HUES6 (cell line): ENCODE measurements at regions not wholly inside any gene's neighbourhood (a gene's known extent, or its start where the extent isn't known, plus 50 kb on each side); places are given as distances from the start of the nearest gene placed in this dataset.

Source experiments
- H3K27ac ChIP-seq: 2 replicates; pipeline ENCODE4 v1.7.0; 2013; ENCODE audit warnings: low read depth, mild to moderate bottlenecking, low read length, inconsistent platforms
- H3K27me3 ChIP-seq: 2 replicates; pipeline ENCODE4 v1.6.1; 2013; ENCODE audit warnings: low read length; ENCODE audit not compliant: control insufficient read depth, insufficient read depth
- H3K36me3 ChIP-seq: 2 replicates; pipeline ENCODE4 v1.6.1; 2013; ENCODE audit warnings: low read length; ENCODE audit not compliant: control insufficient read depth, insufficient read depth
- H3K4me1 ChIP-seq: 2 replicates; pipeline ENCODE4 v1.6.1; 2013; ENCODE audit warnings: low read length; ENCODE audit not compliant: control insufficient read depth, insufficient read depth
- H3K4me3 ChIP-seq: 2 replicates; pipeline ENCODE4 v1.5.1; 2013; ENCODE audit warnings: low read depth, low read length
- H3K9ac ChIP-seq: one replicate; pipeline ENCODE4 v1.6.1; 2013; ENCODE audit warnings: mild to moderate bottlenecking, low read length
- H3K9me3 ChIP-seq: 2 replicates; pipeline ENCODE4 v1.6.1; 2013; ENCODE audit warnings: low read depth, low read length; ENCODE audit not compliant: control insufficient read depth, insufficient read depth

DNA sequence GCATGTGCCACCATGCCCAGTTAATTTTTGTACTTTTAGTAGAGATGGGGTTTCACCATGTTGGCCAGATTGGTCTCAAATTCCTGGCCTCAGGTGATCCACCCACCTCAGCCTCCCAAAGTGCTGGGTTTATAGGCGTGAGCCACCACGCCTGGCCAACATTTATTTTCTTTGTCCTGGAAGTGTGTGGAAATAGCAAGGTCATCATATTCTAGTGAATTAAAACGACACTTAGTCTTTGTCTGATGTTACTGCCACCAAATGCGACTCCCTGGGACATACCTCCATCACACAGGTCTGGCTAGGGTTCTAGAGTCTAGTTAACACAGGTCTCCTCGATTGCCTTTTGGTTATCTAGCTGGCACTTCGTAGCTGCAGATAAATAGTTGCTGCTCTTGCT, 203.1 kb downstream of the AASDH start:
- Histone ChIP-seq H3K4me3 (no peak overlapping the region), H3K9me3 (no peaks in the 10 kb centered on the region), H3K4me1 (peaks cover 12% of the 10 kb centered on the region; the same call in 1 of the 2 replicates), H3K27me3 (no peaks in the 10 kb centered on the region), H3K27ac (no peak overlapping the region), H3K9ac (no peak overlapping the region), H3K36me3 (no peaks in the 10 kb centered on the region)

DNA sequence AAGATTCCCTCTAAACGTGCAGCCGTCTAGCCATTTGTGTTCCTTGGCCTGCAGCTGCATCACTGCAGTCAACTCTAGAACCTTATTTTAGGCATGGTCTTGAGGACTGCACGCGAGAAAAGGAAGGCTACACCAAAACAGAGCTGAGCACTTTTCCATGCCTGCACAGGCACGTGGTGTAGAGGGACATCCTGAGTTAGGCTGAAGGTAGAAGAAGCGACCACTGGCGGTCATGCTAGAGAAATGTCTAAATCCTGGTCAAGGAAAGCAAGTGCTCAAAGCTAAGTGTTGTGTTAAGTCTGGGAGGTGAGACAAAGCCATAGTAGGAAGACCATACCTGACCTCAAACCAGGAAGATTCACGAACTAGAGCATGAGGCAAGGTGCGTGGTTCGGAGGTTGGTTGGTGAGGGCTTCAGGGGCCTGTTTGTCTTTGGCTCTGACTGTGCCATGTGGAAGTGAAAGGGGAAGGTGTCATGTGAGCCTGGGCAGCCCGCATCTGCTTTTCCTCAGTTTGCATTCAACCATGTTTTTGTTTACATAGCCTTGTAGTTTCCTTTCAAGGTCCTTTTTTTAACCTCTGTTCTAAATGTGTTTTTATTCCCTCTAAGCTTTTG, 203.8 kb downstream of the AASDH start:
- Histone ChIP-seq H3K36me3 (no peaks in the 10 kb centered on the region), H3K27ac (no peak overlapping the region), H3K4me3 (no peak overlapping the region), H3K9me3 (no peaks in the 10 kb centered on the region), H3K27me3 (no peaks in the 10 kb centered on the region), H3K9ac (no peak overlapping the region), H3K4me1 (peaks cover 12% of the 10 kb centered on the region; the same call in 1 of the 2 replicates)

- H3K4me3 ChIP-seq = no peak overlapping the region
- no peak overlapping the region for H3K27ac ChIP-seq
- H3K9me3 ChIP-seq = 0 out of 2 replicates have a peak, but pooled peaks cover under 1% of the 10 kb centered on the region
- no peak overlapping the region for H3K9ac ChIP-seq
- H3K36me3 ChIP-seq = no peaks in the 10 kb centered on the region
- no peaks in the 10 kb centered on the region for H3K27me3 ChIP-seq
- peaks cover 12% of the 10 kb centered on the region; the same call in 1 of the 2 replicates for H3K4me1 ChIP-seq
Observed at GRCh38 chr4:56182356-56182755, 204.9 kb downstream of the AASDH start.

DNA sequence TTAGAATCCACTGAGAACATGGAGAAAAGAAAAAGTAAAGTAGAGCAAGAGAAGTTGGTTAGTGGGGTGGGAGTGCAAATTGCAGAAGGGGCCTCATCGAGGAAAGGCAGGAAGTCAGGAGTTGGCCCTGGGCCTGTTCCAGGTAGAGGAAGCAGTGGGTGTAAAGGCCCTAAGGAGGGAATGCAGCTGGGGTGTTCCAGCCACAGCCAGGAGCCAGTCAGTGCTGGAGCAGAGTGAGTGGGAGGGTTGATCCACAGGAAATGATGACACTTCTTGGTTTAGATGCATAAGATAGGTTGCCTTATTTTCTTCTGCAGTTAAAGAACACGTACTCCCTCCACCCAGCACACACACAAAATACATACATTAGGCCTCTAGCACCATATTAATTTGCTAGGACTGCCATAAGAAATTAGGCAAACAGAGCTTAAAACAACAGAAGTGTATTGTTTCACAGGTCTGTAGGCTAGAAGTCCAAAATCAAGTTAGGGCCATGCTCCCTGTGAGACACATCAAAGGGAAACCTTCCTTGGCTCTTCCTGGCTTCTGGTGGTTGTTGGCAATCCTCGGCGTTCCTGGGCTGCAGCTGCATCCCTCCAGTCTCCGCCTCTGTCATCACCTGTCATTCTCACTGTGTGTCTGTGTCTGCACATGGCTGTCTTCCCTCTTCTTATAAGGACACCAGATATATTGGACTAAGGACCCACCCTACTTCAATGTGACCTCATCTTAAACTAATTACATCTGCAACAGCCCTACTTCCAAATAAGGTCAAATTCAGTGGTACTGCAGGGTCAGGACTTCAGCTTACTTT, 205.9 kb downstream of the AASDH start:
- H3K9ac ChIP-seq = no peak overlapping the region

GRCh38 chr4:56169061-56169460, 218.2 kb downstream of the AASDH start:
- Histone ChIP-seq H3K36me3 (no peaks in the 10 kb centered on the region), H3K4me1 (no peaks in the 10 kb centered on the region), H3K9ac (no peak overlapping the region), H3K9me3 (peaks cover 4% of the 10 kb centered on the region; the same call in 1 of the 2 replicates), H3K4me3 (no peak overlapping the region), H3K27me3 (no peaks in the 10 kb centered on the region), H3K27ac (no peak overlapping the region)

More for the DNA sequence above, 205.9 kb downstream of the AASDH start:
- H3K4me3 ChIP-seq = no peak overlapping the region
- H3K4me1 ChIP-seq = peaks cover 12% of the 10 kb centered on the region; the same call in 1 of the 2 replicates
- H3K27me3 ChIP-seq = no peaks in the 10 kb centered on the region
- H3K9me3 ChIP-seq = peaks cover 5% of the 10 kb centered on the region; the same call in 1 of the 2 replicates
- H3K27ac ChIP-seq = no peak overlapping the region
- H3K36me3 ChIP-seq = no peaks in the 10 kb centered on the region

- Histone ChIP-seq H3K27me3 (no peaks in the 10 kb centered on the region), H3K4me3 (no peak overlapping the region), H3K4me1 (no peaks in the 10 kb centered on the region)
Observed at GRCh38 chr4:56164907-56165306, 216.2 kb downstream of the CEP135 start.

DNA sequence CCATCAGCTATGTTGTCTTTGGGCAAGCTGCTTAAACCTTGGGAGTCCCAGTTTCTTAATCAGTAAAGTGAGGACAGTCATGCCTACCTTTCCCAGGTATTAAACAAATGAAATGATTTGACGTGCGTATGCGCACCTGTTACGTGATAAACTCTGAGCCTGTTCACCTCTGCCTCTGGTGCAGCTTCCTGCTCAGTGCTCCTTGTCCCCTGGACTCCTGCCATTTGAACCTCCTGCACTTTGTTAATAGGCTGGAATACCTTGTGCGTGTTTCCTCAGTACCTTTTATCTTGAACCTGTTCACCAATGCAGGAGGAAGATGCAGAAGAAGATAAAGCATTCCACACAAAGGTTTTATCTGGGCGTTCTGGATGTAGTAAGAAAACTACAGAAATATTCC, 211.9 kb downstream of the CEP135 start:
- H3K9me3 ChIP-seq = no peaks in the 10 kb centered on the region
- no peak overlapping the region for H3K4me3 ChIP-seq
- H3K9ac ChIP-seq = no peak overlapping the region
- H3K27ac ChIP-seq = no peak overlapping the region
- H3K27me3 ChIP-seq = no peaks in the 10 kb centered on the region
- no peaks in the 10 kb centered on the region for H3K4me1 ChIP-seq
- H3K36me3 ChIP-seq = no peaks in the 10 kb centered on the region

More at GRCh38 chr4:56164907-56165306, 216.2 kb downstream of the CEP135 start:
- Histone ChIP-seq H3K9ac (no peak overlapping the region), H3K27ac (no peak overlapping the region), H3K9me3 (peaks cover 4% of the 10 kb centered on the region; the same call in 1 of the 2 replicates), H3K36me3 (no peaks in the 10 kb centered on the region)

DNA sequence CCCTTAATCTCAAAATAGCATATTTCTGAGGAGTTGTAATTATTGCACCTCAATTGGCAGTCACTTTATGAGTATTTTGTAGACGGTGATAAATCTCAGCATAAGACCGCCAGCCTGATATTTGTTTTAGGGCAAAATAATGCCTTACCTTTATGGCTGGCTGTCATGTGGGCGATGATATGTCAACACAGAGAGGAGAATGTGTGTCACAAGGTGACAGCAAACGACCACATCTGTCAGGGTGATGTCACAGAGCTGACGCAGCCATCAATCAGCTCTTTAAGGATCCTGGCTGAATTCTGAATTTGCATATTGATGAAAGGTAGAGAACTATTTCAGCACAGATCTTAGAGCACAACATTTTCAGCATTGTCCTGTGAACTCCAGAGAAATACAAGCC, 209.7 kb downstream of the CEP135 start:
- no peaks in the 10 kb centered on the region for H3K36me3 ChIP-seq
- H3K9me3 ChIP-seq = no peaks in the 10 kb centered on the region
- H3K27me3 ChIP-seq = no peaks in the 10 kb centered on the region
- no peak overlapping the region for H3K4me3 ChIP-seq
- no peaks in the 10 kb centered on the region for H3K4me1 ChIP-seq
- no peak overlapping the region for H3K9ac ChIP-seq
- H3K27ac ChIP-seq = no peak overlapping the region

DNA sequence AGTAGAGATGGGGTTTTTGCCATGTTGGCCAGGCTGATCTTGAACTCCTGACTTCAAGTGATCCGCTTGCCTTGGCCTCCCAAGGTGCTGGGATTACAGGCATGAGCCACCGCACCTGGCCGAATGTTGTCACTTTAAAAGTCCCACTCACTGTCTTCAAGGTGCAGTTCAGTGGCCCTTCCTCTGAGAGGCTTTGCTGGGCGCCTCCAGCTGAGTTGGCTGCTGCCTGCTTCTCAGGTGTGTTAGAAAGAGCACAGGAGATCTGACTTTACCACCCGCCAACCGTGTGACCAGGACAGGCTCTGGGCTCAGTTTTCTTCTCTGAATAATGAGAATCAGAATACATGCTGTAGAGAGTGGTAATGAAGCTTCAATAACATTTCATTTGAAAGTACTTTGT, 207.4 kb downstream of the CEP135 start:
- no peaks in the 10 kb centered on the region for H3K27me3 ChIP-seq
- H3K4me1 ChIP-seq = no peaks in the 10 kb centered on the region
- no peak overlapping the region for H3K4me3 ChIP-seq
- H3K9me3 ChIP-seq = no peaks in the 10 kb centered on the region
- no peak overlapping the region for H3K27ac ChIP-seq
- no peaks in the 10 kb centered on the region for H3K36me3 ChIP-seq
- no peak overlapping the region for H3K9ac ChIP-seq

DNA sequence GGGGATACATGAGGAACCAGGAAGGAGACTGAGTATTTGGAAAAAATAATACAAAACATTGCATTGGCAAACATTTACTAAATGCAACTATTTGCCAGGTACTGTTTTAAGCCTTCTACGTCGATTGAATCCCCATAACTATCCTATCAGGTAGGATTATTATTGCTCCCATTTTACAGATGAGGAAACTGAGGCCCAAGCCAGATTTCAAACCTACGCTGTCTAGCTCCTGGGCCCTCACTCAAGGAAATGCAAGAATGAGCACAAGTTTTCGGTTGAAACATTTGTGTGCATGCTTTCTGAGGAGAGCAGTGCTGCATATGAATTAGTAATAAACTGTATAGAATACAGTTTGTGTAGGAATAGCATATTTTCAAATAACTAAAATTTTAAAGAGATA, 206.7 kb downstream of the CEP135 start:
- Histone ChIP-seq H3K4me1 (no peaks in the 10 kb centered on the region), H3K9ac (no peak overlapping the region), H3K27ac (no peak overlapping the region), H3K27me3 (no peaks in the 10 kb centered on the region), H3K36me3 (no peaks in the 10 kb centered on the region), H3K9me3 (no peaks in the 10 kb centered on the region), H3K4me3 (no peak overlapping the region)

GRCh38 chr4:56149591-56149990, 200.8 kb downstream of the CEP135 start:
- no peak overlapping the region for H3K4me3 ChIP-seq
- H3K27ac ChIP-seq = no peak overlapping the region
- H3K4me1 ChIP-seq = peaks cover 7% of the 10 kb centered on the region; the same call in 1 of the 2 replicates
- H3K27me3 ChIP-seq = no peaks in the 10 kb centered on the region
- H3K36me3 ChIP-seq = no peaks in the 10 kb centered on the region
- no peak overlapping the region for H3K9ac ChIP-seq
- no peaks in the 10 kb centered on the region for H3K9me3 ChIP-seq
